Upper lobe of left lung (tissue), 6 donors: ENCODE measurements at regions not wholly inside any gene's neighbourhood (a gene's known extent, or its start where the extent isn't known, plus 50 kb on each side); places are given as distances from the start of the nearest gene placed in this dataset.

ENCODE experiments used
- ATAC-seq, 2 donors: fragments of 200-7000 bp; cut with Tn5 transposase; one replicate each; pipeline ENCODE4 v1.9.1; 2022; ENCODE audit warnings: mild to moderate bottlenecking in 2 of 2, moderate library complexity in 2 of 2; ENCODE audit not compliant: low FRiP score in 2 of 2
- DNase-seq, 2 donors: peaks; one replicate each; pipeline ENCODE4 v3.0.0-alpha.2; 2019 to 2020
- H3K27ac ChIP-seq, 4 donors: fragments of 200-600 bp; sonication (generic); one replicate each; pipeline ENCODE4 v1.5.1; 2016 to 2019
- H3K27me3 ChIP-seq, 4 donors: fragments of 200-600 bp; sonication (generic); one replicate each; pipeline ENCODE4 v1.5.1; 2017 to 2019
- H3K36me3 ChIP-seq, 4 donors: fragments of 200-600 bp; sonication (generic); one replicate each; pipeline ENCODE4 v1.5.1; 2016 to 2019
- H3K4me1 ChIP-seq, 4 donors: fragments of 200-600 bp; sonication (generic); one replicate each; pipeline ENCODE4 v1.5.1; 2018 to 2019
- H3K4me3 ChIP-seq, 4 donors: fragments of 200-600 bp; sonication (generic); one replicate each; pipeline ENCODE4 v1.5.1; 2017 to 2019; ENCODE audit warnings: mild to moderate bottlenecking in 2 of 4, moderate library complexity in 1 of 4
- H3K9me3 ChIP-seq, 4 donors: fragments of 200-600 bp; sonication (generic); one replicate each; pipeline ENCODE4 v1.5.1; 2018 to 2019
- CTCF ChIP-seq, 6 experiments: fragments of 450-650 bp in 4 of 6; fragments of 200-600 bp in 2 of 6; sonication (generic) in 2 of 6; IDR thresholded peaks; one replicate each; pipeline ENCODE4 v1.5.1; 2016 to 2019; ENCODE audit warnings: antibody characterized with exemption in 6 of 6
- EP300 ChIP-seq, 4 donors: sonication (generic); formaldehyde crosslinking; IDR thresholded peaks; one replicate each; pipeline ENCODE4 v1.5.1; 2017; ENCODE audit warnings: antibody characterized with exemption in 4 of 4, control low read depth in 2 of 4
- POLR2A ChIP-seq, 4 donors: fragments of 450-650 bp; IDR thresholded peaks; one replicate each; pipeline ENCODE4 v1.5.1; 2016 to 2017; ENCODE audit warnings: antibody characterized with exemption in 4 of 4, mild to moderate bottlenecking in 2 of 4
- POLR2AphosphoS5 ChIP-seq, 2 donors: sonication (generic); formaldehyde crosslinking; IDR thresholded peaks; one replicate each; pipeline ENCODE4 v1.5.1; 2017; ENCODE audit warnings: antibody characterized with exemption in 2 of 2
- WGBS, 2 donors: methylation state at CpG; one replicate each; pipeline ENCODE4 v1.1.5; 2017 to 2018; 5-methylcytosine and 5-hydroxymethylcytosine counted together
- donor health status: DM: no; HTN: no; CAD: no; lungs with moderate emphysema.
- donor health status: DM: no; HTN: yes; CAD: no; lungs with severe emphysema.

DNA sequence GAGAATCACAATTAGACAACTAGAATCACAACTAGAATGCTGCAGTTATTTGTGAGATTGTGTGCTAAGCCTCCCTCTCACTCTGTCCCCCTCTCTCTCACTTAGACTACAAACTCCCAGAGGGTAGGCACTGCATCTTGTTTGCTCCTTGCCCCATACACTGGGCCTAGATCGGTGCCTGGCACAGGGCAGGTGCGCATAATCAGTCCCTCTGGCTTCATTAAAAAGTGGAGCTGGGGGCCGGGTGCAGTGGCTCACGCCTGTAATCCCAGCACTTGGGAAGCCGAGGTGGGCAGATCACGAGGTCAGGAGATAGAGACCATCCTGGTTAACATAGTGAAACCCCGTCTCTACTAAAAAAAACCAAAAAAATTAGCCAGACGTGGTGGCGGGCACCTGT, 456.8 kb downstream of the MIAT start:
- no peak overlapping the region for H3K27ac ChIP-seq
- no peaks in the 10 kb centered on the region for H3K36me3 ChIP-seq
- H3K27me3 ChIP-seq = no peaks in the 10 kb centered on the region
- DNase-seq (no peak), ATAC-seq (no peak)
- 88 to 95% methylated on average over 9 of the region's 9 CpGs for WGBS, 2 donors
- TF ChIP-seq EP300 (IDR thresholded peaks at IDR 0.05) (no peak), POLR2A (IDR thresholded peaks at IDR 0.05) (no peak), CTCF (IDR thresholded peaks at IDR 0.05) (no peak), POLR2AphosphoS5 (IDR thresholded peaks at IDR 0.05) (no peak)
- no peaks in the 10 kb centered on the region for H3K9me3 ChIP-seq
- H3K4me1 ChIP-seq = peaks cover 0 to 4% (median 2%) of the 10 kb centered on the region in 4 donors
- no peak overlapping the region for H3K4me3 ChIP-seq

DNA sequence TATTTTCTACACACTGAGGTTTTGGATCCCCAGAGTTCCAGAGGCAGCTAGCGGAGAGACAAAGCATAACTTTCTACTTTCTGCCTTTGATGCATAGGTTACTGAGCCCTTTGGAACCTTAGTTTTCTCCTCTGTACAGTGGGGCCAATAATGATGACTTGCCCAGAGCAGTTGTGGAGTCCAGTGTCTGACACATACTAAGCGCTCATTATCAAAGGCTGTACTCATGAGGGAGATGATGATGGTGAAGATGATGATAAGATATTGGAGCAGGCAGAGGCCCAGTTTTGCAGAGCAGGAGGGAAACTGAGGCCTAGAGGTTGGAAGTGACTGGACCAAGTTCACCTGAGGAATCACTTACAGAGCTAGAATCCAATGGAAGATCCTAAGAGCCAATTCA, 458.0 kb downstream of the MIAT start:
- 95 to 100% methylated on average over 2 of the region's 2 CpGs for WGBS, 2 donors
- Histone ChIP-seq H3K36me3 (no peaks in the 10 kb centered on the region), H3K4me3 (no peak overlapping the region), H3K4me1 (peaks cover 0 to 4% (median 2%) of the 10 kb centered on the region in 4 donors), H3K9me3 (no peaks in the 10 kb centered on the region), H3K27ac (no peak overlapping the region), H3K27me3 (no peaks in the 10 kb centered on the region)
- DNase-seq (no peak), ATAC-seq (no peak)
- TF ChIP-seq POLR2AphosphoS5 (IDR thresholded peaks at IDR 0.05) = no peak
- no peak for TF ChIP-seq CTCF (IDR thresholded peaks at IDR 0.05)
- TF ChIP-seq EP300 (IDR thresholded peaks at IDR 0.05) = no peak
- no peak for TF ChIP-seq POLR2A (IDR thresholded peaks at IDR 0.05)

DNA sequence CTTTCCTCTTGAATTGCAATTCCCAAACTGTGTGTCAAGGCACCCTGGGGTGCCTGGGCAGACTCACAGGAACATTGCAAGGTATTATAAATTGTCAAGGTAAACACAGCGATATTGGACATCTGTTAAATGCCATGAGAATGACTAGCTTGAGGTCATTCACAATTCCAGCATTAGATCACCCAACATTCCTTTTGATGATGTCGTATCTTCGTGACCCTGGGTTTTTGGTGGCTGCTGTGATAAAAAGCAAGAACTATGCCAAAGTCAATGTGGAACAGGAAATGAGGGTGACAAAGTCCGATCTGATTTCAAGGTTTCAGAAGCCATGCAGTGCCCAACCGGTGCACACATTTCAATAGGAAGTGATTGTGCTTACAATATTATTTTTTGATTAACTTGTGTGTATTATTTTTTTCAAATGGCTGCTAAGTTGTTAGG, 458.4 kb downstream of the MIAT start:
- DNase-seq = no peak
- H3K27me3 ChIP-seq = no peaks in the 10 kb centered on the region
- peaks cover 0 to 4% (median 2%) of the 10 kb centered on the region in 4 donors for H3K4me1 ChIP-seq
- H3K4me3 ChIP-seq = no peak overlapping the region
- TF ChIP-seq POLR2A (IDR thresholded peaks at IDR 0.05) (no peak), POLR2AphosphoS5 (IDR thresholded peaks at IDR 0.05) (no peak), CTCF (IDR thresholded peaks at IDR 0.05) (no peak), EP300 (IDR thresholded peaks at IDR 0.05) (no peak)
- no peak overlapping the region for H3K27ac ChIP-seq
- no peaks in the 10 kb centered on the region for H3K36me3 ChIP-seq
- WGBS, 2 donors = 49 to 61% methylated on average over 5 of the region's 5 CpGs
- H3K9me3 ChIP-seq = no peaks in the 10 kb centered on the region
- ATAC-seq = no peak

- DNase-seq (no peak), ATAC-seq (no peak)
Measured at GRCh38 chr22:27116312-27117086, 459.1 kb downstream of the MIAT start.

More at GRCh38 chr22:27116312-27117086, 459.1 kb downstream of the MIAT start:
- H3K27me3 ChIP-seq = no peaks in the 10 kb centered on the region
- H3K27ac ChIP-seq = no peak overlapping the region
- no peak overlapping the region for H3K4me3 ChIP-seq
- 36 to 74% methylated on average over 2 of the region's 2 CpGs for WGBS, 2 donors
- TF ChIP-seq POLR2A (IDR thresholded peaks at IDR 0.05) (no peak), CTCF (IDR thresholded peaks at IDR 0.05) (no peak), POLR2AphosphoS5 (IDR thresholded peaks at IDR 0.05) (no peak), EP300 (IDR thresholded peaks at IDR 0.05) (no peak)
- no peaks in the 10 kb centered on the region for H3K9me3 ChIP-seq
- peaks cover 0 to 4% (median 2%) of the 10 kb centered on the region in 4 donors for H3K4me1 ChIP-seq
- H3K36me3 ChIP-seq = no peaks in the 10 kb centered on the region
